NCI-H2107 treated with DMSO at 0.1 percent for 48 hours (cell line): ENCODE measurements at regions not wholly inside any gene's neighbourhood (a gene's known extent, or its start where the extent isn't known, plus 50 kb on each side); places are given as distances from the start of the nearest gene placed in this dataset.

ENCODE experiments used
- DNase-seq: peaks from one replicate; lab custom pipeline; 2025; ENCODE audit not compliant: unreplicated experiment; lab: John Stamatoyannopoulos, UW

DNA sequence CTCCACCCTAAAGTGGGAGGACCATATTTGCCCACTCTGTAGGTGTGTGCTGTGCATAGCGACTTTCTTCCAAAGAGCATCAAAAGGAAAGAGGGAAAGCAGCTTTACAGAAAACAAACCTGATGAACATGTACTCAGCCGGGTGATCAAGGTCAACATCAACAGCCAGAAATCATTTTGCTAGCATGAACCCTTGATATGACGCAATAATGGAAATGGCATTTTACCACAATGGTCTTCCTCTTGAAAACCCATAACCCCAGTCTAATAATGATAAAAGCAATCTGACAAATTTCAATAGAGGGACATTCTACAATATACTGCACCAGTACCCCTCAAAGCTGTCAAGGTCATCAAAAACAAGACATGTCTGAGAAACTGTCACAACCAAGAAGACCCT is 350.2 kb downstream of the FBXO15 start:
- no peak for DNase-seq

GRCh38 chr18:73793386-73793785 is 354.2 kb downstream of the FBXO15 start:
- DNase-seq, result no peak

GRCh38 chr18:73791081-73791480 is 356.6 kb downstream of the FBXO15 start:
- no peak for DNase-seq

DNA sequence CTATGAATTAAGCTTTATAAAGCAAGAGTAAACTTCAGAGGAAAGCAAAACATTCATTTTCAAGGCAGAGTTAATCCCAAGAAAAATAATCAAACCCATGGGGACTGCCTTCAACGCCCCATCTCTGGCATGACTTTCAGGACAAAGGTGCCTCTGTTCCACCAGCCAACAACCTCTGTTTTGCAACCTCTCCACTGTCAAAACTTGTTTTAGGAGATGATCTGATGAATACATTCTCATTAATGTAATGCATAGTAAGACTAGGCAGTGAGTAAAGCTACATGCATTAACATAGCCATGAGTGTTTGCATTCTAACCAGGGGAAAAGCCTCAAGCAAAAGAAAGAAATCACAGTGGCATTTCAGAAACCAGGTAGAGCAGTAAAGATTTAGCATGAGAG is 357.0 kb downstream of the FBXO15 start:
- DNase-seq, result no peak

DNA sequence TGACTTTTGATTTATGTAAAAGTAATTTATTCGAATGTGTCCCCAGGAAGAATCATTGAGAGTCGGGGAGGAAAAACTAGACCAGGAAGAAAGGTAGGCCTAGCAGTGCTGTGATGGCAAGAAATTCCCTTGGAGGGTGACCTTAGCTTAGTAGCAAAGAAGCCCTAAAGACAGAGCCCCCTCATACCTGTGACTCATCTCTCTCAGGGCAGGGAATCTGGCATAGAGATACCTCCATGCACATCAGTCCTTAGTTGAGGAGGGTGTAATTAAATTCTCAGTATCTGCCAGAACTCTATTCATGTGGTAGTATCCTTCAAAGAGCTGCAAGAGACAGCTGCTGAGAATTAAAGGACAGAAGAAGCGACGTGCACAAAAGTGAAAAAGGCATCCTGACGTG is 360.3 kb downstream of the FBXO15 start:
- no peak for DNase-seq

DNA sequence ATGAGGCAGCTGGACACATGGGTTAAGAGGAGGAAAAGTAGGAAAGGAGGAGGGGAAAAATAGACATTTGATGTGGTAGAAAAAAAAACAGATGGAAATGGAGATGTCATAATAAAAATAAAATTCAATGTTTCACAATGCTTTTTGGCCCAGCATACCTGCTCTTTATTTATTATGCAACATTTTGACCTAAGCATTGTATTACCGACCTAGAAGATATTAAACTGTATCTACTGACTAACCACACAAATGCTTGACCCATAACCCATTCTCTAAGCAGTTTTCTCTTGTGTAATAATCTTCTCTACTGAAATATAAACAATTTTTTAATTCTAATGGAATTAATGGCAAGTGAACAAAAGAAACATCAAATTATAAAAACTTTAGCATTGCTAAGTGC is 362.3 kb downstream of the FBXO15 start:
- no peak for DNase-seq

GRCh38 chr18:73784853-73785252 is 362.8 kb downstream of the FBXO15 start:
- DNase-seq, result no peak

GRCh38 chr18:73782405-73782804 is 365.2 kb downstream of the FBXO15 start:
- no peak for DNase-seq

DNA sequence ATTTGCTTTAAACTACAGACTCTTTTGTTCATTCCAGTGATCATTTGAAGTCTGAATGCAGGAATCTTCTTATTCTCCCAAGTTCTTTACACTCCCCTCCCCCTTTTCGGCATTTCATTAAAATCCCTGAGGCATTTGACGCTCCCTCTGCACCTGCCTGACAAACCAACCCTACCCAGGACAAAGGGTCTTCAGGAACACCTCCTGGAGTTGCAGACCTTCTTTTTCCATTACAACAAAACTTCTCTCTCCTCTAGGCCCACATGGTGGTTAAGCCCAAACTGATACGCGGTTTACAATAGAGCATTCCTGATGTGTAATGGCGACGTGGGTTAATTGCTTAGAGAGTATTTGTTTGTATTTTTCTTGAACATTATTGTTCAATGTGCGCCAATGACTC is 367.4 kb downstream of the FBXO15 start:
- DNase-seq, result no peak

- no peak for DNase-seq
Observed at GRCh38 chr18:73778032-73778359, 369.6 kb downstream of the FBXO15 start.

GRCh38 chr18:73777356-73778031 is 370.1 kb downstream of the FBXO15 start:
- DNase-seq, result no peak

DNA sequence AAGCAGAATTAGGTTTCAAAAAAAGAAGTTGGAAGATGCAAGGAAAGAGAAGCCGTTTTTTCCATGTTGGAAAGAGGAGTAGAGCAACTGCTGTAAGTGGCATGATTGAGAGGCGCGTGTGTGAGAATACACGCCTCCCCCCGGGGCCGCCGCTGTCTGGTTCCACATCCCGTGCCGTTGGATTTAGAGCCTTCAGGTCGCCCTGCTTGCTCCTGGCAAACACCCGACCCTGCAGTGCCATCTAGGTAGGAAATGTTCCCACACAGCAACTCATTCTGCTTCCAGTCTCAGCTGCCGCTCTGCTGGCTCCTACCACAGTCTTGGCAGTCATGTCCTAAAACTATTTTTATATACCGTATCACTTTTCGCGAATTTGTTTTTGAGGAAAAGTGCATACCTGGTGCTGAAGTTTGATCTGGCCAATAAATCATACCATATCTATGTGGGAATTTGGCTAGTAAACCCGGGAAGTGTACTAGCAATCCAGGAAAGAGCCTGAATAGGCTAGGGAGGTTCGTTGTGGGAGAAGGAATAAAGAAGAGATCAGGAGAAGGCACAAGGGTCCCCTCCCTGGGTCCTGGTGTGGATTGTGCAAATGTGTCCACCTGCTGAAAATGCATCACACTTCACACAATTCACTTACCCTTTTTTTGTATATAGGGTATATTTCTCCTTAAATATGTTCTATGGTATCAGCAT is 372.7 kb downstream of the FBXO15 start:
- peak; percentile 89 for DNase-seq

DNA sequence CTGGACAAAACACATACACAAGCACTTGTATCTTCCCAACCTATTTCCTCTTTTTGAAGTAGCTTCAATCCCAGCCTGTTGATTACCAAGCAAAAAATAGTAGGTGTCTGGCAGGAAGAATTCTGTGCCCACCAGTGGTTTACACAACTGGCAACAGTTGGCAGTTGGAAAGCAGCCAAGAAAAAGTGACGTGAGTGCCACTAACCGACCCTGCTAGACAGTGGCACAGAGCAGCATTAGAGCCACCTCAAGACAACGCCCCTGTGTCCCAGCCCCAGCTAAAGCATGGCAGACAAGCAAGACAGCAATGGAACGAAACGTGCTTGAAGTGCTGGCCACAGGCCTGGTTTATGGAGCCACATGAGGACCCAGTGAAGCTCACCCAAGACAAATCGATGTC is 379.6 kb downstream of the FBXO15 start:
- DNase-seq, result no peak

- DNase-seq, result no peak
Observed at GRCh38 chr18:73766910-73767515, 380.6 kb downstream of the FBXO15 start.

DNA sequence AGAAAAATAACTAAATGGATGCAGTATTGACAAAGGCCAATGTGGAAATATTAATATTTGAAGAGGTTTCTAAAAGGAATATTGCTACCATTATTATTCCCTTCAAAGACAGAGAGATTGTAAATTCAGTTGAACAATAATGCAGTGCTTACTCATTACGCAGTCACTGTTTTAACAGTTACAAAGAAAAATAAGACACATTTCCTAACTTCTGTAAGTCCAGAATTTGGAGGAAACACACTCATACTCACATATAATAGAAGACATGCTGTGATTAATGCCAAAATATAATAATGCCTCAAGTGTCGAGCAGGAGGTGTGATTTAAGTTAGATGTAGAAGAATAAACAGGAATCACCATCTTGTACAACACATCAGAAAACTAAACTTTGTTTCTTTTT is 389.2 kb downstream of the FBXO15 start:
- DNase-seq, result no peak

DNA sequence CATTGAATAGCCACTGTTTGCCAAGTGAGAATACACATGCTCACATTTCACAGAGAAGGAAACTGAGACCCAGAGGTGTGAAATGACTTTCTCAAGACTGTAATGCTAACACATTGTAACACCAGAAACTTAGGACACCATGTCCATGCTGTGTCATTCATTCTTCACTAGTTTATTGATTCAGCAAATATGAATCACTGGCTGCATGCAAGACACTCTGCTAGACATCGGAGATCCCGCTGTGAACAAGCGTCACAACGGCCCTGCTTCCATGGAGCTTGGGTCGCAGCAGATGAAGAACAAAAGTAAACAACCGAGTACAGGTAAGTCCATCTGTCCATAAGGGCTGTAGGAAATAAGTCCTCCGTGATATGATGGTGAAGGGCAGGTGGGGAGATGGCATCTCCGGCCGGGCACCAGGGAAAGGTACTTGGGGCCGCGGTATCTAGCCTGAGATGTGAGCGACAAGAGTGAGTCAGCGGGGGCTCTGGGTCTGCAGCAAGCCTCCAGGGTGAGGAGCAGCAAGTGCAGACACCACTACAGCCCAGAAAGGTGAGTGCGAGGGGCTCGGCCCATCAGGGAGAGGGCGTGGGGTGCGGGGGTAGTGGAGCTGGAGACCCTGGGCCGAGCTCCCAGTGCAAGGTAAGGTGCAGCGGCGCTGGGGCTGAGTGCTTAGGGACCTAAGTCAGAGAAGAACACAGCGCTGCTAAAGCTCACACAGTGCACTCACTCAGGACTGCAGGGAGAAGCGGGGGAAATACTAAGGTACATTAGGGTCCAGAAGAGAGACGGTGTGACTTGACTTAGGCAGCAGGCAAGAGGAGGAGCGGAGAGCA is 391.2 kb downstream of the FBXO15 start:
- no peak for DNase-seq

DNA sequence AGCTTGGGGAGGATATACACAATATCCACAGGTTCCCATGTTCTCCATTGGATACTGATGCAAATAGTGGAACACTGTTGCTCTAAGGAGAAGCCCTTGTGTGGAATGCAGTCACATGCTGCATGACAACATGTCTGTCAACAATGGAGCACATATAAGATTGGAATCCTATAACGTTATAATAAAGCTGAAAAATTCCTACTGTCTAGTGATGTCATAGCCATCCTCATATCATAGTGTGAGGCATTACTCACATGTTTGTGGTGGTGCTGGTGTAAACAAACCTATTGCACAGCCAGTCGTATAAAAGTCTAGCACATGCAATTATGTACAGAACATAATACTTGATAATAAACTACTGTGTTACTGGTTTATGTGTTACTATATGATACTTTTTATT is 394.7 kb downstream of the FBXO15 start:
- no peak for DNase-seq

DNA sequence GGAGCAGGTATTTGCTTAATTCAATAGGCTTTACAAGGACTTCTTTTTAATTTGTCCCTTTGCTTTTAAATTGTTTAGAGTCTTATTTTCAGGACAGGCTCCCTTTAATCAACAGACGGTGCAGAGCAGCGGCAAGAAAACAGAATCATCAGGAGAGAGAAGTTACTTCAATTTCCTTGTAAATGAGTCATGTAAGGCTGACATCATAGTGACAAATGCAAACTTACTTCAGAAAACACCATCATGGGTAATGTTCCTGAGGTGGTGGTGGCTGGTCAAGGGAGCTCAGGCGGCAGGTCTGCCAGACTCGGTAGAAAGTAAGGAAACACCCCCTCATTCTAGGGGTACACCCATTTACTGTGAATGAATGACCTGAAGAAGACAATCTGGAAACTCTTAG is 395.1 kb downstream of the FBXO15 start:
- no peak for DNase-seq

- no peak for DNase-seq
Observed at GRCh38 chr18:73750052-73750451, 397.6 kb downstream of the FBXO15 start.

DNA sequence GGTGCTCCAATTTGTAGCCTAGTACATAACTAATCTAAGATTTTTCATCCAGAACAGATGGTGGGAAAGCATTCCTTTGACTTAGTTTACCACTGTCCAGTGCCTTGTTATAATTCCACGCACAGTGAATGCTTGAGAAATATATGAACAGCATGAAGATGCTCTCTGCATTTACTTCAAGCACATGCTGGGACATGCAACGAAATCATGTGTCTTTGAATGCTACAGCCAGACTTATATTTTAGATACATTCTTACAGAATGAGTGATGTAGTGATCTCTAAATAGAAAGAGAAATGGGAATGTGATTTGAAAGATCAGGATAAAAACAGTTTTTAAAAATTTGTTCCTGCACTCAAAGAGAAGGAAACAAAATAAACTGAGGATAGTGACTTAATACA is 398.3 kb downstream of the FBXO15 start:
- DNase-seq, result no peak

DNA sequence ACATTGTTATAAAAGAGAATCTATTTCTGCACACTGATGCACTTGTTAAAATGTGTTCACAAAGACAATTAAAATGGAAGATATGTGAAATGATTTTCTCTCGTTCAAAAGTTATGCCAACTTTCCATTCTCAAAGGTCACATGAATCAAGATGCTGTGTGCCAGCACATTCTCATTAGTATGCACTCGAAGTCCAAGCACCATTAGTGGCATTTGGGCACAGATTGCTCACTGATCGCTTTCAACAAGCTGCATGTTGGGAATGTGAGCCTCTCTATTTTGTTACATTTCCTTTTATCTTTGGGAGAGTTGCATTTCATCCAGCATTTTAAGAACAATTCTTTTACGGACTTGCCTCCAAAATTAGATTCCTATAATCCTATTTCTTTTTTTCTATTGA is 398.9 kb downstream of the FBXO15 start:
- DNase-seq, result no peak

GRCh38 chr18:73746101-73746500 is 401.5 kb downstream of the FBXO15 start:
- DNase-seq, result no peak
